ENCODE measurements at regions not wholly inside any gene's neighbourhood (a gene's known extent, or its start where the extent isn't known, plus 50 kb on each side); places are given as distances from the start of the nearest gene placed in this dataset.

GRCh38 chr4:123266221-123266620, 130.4 kb upstream of the SPRY1 start:
- H3K9ac ChIP-seq (ENCODE audit: low read length) = no peak overlapping the region
- H3K36me3 ChIP-seq (replicated peaks; ENCODE audit: low read depth, low read length) = no peaks in the 10 kb centered on the region
- TF ChIP-seq EZH2phosphoT487 (IDR thresholded peaks at IDR 0.05; ENCODE audit: low read depth) = no peak
- TF ChIP-seq, protein P1, sequence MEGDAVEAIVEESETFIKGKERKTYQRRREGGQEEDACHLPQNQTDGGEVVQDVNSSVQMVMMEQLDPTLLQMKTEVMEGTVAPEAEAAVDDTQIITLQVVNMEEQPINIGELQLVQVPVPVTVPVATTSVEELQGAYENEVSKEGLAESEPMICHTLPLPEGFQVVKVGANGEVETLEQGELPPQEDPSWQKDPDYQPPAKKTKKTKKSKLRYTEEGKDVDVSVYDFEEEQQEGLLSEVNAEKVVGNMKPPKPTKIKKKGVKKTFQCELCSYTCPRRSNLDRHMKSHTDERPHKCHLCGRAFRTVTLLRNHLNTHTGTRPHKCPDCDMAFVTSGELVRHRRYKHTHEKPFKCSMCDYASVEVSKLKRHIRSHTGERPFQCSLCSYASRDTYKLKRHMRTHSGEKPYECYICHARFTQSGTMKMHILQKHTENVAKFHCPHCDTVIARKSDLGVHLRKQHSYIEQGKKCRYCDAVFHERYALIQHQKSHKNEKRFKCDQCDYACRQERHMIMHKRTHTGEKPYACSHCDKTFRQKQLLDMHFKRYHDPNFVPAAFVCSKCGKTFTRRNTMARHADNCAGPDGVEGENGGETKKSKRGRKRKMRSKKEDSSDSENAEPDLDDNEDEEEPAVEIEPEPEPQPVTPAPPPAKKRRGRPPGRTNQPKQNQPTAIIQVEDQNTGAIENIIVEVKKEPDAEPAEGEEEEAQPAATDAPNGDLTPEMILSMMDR (IDR thresholded peaks at IDR 0.05; ENCODE audit: low read depth, low read length) = no peak
- H3K79me2 ChIP-seq (ENCODE audit: low read length) = no peaks in the 10 kb centered on the region
- no peak overlapping the region for H2AFZ ChIP-seq (ENCODE audit: low read depth, low read length)
- H3K27me3 ChIP-seq (ENCODE audit: low read depth, low read length) = no peaks in the 10 kb centered on the region
- H3K9me3 ChIP-seq (ENCODE audit: insufficient read depth, low read length) = no peaks in the 10 kb centered on the region
- H3K4me3 ChIP-seq (ENCODE audit: low read length) = no peak overlapping the region
- no peaks in the 10 kb centered on the region for H4K20me1 ChIP-seq (ENCODE audit: insufficient read depth, low read length)
- no peak overlapping the region for H3K27ac ChIP-seq (ENCODE audit: low read length)
- no peak overlapping the region for H3K4me2 ChIP-seq (ENCODE audit: low read length)
- H3K4me1 ChIP-seq (ENCODE audit: low read length) = no peaks in the 10 kb centered on the region; the same call in 1 of the 2 replicates

DNA sequence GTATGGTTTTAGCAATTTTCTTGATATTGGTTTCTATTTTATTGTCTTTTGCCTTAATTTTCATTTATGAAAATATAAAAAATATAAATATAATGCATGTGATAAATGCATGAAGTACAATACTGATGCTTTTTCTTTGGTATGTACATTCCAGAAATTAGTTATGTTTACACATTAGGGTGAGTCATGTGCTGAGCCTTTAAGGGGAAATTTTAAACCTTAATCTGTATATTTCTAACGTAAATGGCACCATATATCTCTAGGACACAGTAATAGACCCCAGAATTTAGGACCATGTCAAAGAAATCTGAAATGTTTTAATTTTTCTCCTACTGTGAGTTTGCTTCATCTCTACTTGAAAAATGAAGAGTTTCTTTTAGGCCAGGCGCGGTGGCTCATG, 117.8 kb upstream of the SPRY1 start:
- H3K36me3 ChIP-seq (replicated peaks; ENCODE audit: low read depth, low read length) = no peaks in the 10 kb centered on the region
- H3K27ac ChIP-seq (ENCODE audit: low read length) = no peak overlapping the region
- no peak for TF ChIP-seq EZH2phosphoT487 (IDR thresholded peaks at IDR 0.05; ENCODE audit: low read depth)
- TF ChIP-seq, protein P1 (IDR thresholded peaks at IDR 0.05; ENCODE audit: low read depth, low read length) = no peak
- H3K4me2 ChIP-seq (ENCODE audit: low read length) = no peak overlapping the region
- H3K9me3 ChIP-seq (ENCODE audit: insufficient read depth, low read length) = no peaks in the 10 kb centered on the region
- no peaks in the 10 kb centered on the region for H3K27me3 ChIP-seq (ENCODE audit: low read depth, low read length)
- no peaks in the 10 kb centered on the region for H4K20me1 ChIP-seq (ENCODE audit: insufficient read depth, low read length)
- no peak overlapping the region for H2AFZ ChIP-seq (ENCODE audit: low read depth, low read length)
- H3K4me3 ChIP-seq (ENCODE audit: low read length) = no peak overlapping the region
- H3K4me1 ChIP-seq (ENCODE audit: low read length) = no peaks in the 10 kb centered on the region
- H3K9ac ChIP-seq (ENCODE audit: low read length) = no peak overlapping the region
- H3K79me2 ChIP-seq (ENCODE audit: low read length) = no peaks in the 10 kb centered on the region

DNA sequence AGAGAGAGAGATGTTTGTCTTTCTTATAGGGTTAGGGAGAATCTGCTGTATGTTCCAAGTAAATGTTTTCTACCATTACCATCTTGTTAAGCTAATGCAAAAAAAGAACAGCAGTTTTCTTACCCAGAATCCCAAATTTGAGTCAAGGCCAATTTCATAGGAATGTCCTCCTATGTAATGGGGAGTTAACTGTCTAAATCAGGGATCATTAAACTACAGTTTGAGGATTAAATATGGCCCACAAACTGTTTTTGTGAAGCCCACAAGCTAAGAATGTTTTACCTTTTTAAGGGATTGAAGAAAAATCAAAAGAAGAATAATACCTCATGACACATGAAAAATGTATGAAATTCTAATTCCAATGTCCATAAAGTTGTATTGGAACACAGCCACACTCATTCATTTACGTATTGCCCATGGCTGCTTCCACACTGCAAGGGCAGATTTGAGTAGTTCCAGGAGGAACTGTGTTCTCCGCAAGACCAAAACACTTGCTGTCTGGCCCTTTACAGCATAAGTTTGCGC, 113.2 kb upstream of the SPRY1 start:
- no peaks in the 10 kb centered on the region for H3K9me3 ChIP-seq (ENCODE audit: insufficient read depth, low read length)
- H3K4me2 ChIP-seq (ENCODE audit: low read length) = no peak overlapping the region
- no peaks in the 10 kb centered on the region for H3K27me3 ChIP-seq (ENCODE audit: low read depth, low read length)
- H3K4me3 ChIP-seq (ENCODE audit: low read length) = no peak overlapping the region
- no peak for TF ChIP-seq EZH2phosphoT487 (IDR thresholded peaks at IDR 0.05; ENCODE audit: low read depth)
- TF ChIP-seq, protein P1 (IDR thresholded peaks at IDR 0.05; ENCODE audit: low read depth, low read length) = no peak
- no peak overlapping the region for H3K9ac ChIP-seq (ENCODE audit: low read length)
- H3K4me1 ChIP-seq (ENCODE audit: low read length) = peaks cover 11% of the 10 kb centered on the region; the same call in 1 of the 2 replicates
- no peaks in the 10 kb centered on the region for H3K36me3 ChIP-seq (replicated peaks; ENCODE audit: low read depth, low read length)
- no peak overlapping the region for H3K27ac ChIP-seq (ENCODE audit: low read length)
- H4K20me1 ChIP-seq (ENCODE audit: insufficient read depth, low read length) = no peaks in the 10 kb centered on the region
- no peaks in the 10 kb centered on the region for H3K79me2 ChIP-seq (ENCODE audit: low read length)
- no peak overlapping the region for H2AFZ ChIP-seq (ENCODE audit: low read depth, low read length)

DNA sequence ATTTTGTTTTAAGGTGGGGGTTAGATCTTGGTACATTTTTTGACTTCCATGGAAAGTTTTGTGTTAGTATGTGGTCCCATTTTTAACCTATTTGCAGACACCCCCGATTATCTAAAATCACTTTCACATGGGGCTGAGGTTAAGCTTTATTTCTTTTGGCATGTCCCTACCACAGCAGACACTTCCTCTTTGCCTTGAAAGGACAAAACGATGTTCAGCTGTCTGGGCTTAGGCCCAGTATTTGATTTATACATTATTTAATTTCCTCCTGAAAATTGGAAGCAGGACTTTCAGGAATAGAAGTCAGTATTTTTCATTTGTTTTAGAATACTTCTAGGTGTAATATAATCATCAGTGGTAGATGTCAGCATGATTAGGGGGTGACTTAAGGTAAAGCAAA, 112.4 kb upstream of the SPRY1 start:
- no peaks in the 10 kb centered on the region for H4K20me1 ChIP-seq (ENCODE audit: insufficient read depth, low read length)
- H3K9me3 ChIP-seq (ENCODE audit: insufficient read depth, low read length) = no peaks in the 10 kb centered on the region
- no peak overlapping the region for H2AFZ ChIP-seq (ENCODE audit: low read depth, low read length)
- no peaks in the 10 kb centered on the region for H3K27me3 ChIP-seq (ENCODE audit: low read depth, low read length)
- no peaks in the 10 kb centered on the region for H3K79me2 ChIP-seq (ENCODE audit: low read length)
- TF ChIP-seq, protein P1 (IDR thresholded peaks at IDR 0.05; ENCODE audit: low read depth, low read length) = no peak
- no peak for TF ChIP-seq EZH2phosphoT487 (IDR thresholded peaks at IDR 0.05; ENCODE audit: low read depth)
- H3K27ac ChIP-seq (ENCODE audit: low read length) = no peak overlapping the region
- peaks cover 1% of the 10 kb centered on the region for H3K36me3 ChIP-seq (replicated peaks; ENCODE audit: low read depth, low read length)
- H3K4me3 ChIP-seq (ENCODE audit: low read length) = no peak overlapping the region
- H3K9ac ChIP-seq (ENCODE audit: low read length) = no peak overlapping the region
- H3K4me1 ChIP-seq (ENCODE audit: low read length) = peaks cover 11% of the 10 kb centered on the region; the same call in 1 of the 2 replicates
- no peak overlapping the region for H3K4me2 ChIP-seq (ENCODE audit: low read length)
